ENCODE measurements at regions not wholly inside any gene's neighbourhood (a gene's known extent, or its start where the extent isn't known, plus 50 kb on each side); places are given as distances from the start of the nearest gene placed in this dataset.

- TF ChIP-seq YY1 (IDR thresholded peaks at IDR 0.05; ENCODE audit: insufficient read depth, insufficient read length), result no peak
- no peak for TF ChIP-seq ZNF274 (IDR thresholded peaks at IDR 0.05; ENCODE audit: low read depth, low read length)
Observed at GRCh38 chr20:47941869-47942268, 156.6 kb upstream of the SULF2 start.
